ENCODE measurements at regions not wholly inside any gene's neighbourhood (a gene's known extent, or its start where the extent isn't known, plus 50 kb on each side); places are given as distances from the start of the nearest gene placed in this dataset.
"Not testable (repeated sequence)": the region's sequence is repeated elsewhere in the genome, so short reads cannot be mapped to it uniquely, and the experiment has no call there.

DNA sequence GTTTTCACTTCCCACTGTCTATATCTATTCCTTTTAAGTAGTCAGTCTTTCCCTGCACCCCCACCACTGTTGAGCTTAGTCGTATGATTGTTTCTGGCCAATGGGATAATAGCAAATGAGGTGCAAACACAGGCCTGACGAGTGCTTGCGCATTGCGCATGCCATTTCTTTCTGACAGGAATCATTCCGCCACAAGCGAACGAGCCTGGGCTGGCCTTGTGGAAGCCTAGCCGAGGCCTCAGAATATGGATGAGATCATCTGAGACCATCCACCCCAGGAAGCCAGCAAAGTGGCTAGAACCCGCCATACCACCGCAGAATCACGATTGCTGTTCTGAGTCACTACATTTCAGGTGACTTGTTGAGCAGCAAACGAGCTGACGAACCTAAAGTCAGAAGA is 52.2 kb upstream of the PRL start:
- no peak for DNase-seq (ENCODE audit: low spot score)

DNA sequence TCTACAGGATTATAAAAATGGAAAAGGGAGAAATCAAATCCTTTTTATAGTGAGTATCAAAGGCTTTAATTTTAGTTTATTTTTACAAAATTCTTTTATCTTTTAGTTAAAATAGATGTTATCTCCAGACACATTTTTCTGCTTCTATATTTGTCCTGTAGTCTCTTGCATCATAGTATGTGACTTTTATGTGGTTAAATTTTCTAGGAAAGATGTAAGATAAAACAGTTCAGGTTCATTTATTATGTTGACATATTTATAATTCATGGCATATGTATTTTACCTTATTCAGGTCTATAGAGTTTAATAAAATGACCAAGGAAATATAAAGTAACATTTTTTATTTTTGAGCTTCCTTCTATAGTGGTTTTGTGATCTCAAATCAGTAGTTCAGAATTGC is 52.7 kb upstream of the PRL start:
- no peak for DNase-seq (ENCODE audit: low spot score)

DNA sequence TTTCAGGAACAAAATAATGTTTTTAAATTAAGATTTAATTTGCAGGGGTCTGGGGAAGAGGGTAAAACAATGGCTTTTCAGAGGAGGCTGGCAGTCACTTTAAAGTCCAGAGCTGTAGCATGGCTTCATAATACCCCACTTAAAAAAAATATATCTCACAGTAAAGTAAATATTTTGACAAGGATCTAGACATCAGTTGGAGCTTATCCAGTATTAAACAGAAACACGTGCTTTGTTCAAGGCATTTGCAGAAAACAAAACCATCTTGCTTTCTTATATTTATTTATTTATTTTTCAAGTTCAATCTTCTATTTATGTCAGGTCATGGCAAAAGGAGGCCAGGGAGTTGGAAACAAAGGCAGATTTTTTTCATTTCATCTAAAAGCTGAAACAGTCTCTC is 53.3 kb upstream of the PRL start:
- no peak for DNase-seq (ENCODE audit: low spot score)

DNA sequence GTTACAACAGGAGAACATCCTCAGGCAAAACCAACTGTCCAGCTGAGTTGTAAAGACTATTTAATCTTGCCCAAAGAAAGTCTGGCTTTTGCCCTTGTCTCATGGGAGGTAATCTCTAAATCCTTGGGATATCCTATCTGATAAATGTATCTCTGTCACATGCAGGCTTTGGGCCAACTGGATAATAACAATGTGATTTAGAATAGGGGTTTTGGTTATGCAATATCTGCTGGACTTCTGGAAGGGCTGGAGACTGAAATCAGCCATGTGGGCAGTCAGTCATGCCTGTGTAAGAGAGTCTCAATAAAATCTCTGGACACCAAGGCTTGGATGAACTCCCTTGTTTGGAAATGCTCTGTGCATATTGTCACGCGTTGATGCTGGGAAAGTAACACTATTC is 56.3 kb upstream of the PRL start:
- no peak for DNase-seq (ENCODE audit: low spot score)

DNA sequence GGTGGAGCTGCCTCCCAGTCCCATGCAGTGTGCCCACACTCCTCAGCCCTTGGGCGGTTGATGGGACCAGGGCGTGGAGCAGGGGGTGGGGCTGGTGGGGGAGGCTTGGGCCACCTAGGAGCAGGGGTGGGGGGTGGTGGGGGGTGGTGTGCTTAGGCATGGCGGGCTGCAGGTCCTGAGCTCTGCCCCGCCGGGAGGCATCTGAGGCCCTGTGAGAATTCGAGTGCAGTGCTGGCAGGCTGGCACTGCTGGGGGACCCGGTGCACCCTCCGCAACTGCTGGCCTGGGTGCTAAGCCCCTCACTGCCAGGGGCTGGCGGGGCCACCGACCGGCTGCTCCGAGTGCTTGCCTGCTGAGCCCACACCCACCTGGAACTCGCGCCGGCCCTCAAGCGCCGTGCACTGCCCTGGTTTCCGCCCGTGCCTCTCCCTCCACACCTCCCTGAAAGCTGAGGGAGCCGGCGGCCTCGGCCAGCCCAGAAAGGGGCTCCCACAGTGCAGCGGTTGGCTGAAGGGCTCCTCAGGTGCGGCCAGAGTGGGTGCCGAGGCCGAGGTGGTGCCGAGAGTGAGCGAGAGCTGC is 59.6 kb upstream of the PRL start:
- no peak for DNase-seq (ENCODE audit: low spot score)

DNA sequence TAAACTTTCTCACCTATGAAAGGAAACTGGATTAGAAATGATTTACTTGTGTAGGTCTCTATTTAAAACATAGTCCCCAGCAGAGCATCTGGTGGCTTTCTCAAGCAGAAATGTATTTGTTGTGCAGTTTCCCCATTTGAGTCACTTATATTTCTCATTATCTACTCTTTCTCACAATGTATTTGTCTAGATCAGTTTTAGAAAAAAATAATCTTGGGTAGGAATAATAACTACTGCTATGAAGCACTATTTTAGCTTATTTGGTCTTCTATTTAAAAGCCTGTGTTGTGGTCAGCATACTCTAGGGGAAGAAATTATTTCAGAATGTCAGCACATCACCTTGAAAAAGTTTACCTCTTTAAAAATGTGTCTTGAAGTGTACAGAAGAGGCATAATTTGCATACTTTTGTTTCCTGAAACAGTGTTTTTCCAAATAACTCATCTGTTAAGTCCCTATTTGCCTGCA is 60.9 kb upstream of the PRL start:
- no peak for DNase-seq (ENCODE audit: low spot score)

DNA sequence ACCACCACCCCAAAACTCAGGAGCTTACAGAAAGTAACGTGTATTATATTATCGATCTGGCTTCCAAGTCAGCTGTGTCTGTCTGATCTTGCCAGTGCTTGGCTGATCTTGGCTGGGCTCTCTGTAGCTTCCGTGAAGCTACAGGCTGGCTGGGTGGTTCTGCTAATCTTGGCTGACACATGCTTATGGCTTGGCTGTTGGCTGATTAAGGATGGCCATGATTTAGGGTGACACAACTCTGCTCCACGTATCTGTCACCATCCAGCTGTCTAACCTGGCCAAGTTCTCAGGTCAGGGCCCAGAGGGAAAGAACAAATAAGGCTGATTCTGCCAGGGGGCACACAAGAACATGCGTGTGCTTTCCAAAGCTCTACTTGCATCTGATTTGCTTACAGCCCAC is 64.7 kb upstream of the PRL start:
- DNase-seq (ENCODE audit: low spot score), result no peak

DNA sequence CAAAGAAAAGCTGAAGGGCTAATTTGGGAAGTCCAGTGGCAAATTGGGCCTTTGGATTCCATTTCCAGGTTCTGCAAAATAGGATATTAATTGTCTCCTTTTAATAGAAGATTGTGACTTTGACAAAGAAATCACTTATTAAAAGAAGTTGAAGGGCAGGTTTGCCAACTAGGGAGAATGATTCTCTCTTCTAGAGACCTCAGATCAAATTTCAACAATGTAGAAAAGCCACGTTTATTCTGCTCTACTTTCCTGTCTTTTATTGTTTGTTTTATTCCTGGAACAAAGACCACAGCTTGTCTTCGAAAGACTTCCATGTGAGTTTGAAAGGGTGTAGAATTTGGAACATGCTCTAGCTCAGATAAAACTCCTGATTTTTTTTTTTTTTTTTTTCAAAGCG is 65.5 kb upstream of the PRL start:
- DNase-seq (ENCODE audit: low spot score), result no peak

DNA sequence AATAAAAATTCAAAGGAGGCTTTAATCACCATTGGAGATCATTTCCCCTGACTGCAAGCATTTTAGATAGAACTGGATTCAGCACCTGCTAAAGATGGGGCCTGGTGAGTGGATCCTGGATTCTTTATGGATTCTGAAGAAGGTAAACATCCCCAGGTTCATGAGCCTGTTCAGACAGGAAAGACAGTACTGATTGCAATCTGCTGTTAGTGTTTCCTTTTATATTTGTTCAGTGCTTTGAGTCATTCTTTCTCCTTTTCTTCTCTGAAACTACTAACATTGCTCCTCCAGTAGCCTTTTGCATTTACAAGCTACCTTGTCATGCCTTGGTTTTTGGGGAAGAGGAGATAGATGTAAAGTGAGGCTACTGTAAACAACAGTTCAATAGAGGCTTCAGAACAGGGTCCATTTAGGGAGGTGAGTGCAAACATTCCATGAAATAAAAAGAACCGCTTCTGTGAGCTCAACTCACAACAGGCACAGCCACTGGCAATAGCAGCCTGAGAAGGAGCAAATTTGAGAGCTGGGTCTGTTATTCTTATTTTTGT is 66.4 kb upstream of the PRL start:
- no peak for DNase-seq (ENCODE audit: low spot score)

DNA sequence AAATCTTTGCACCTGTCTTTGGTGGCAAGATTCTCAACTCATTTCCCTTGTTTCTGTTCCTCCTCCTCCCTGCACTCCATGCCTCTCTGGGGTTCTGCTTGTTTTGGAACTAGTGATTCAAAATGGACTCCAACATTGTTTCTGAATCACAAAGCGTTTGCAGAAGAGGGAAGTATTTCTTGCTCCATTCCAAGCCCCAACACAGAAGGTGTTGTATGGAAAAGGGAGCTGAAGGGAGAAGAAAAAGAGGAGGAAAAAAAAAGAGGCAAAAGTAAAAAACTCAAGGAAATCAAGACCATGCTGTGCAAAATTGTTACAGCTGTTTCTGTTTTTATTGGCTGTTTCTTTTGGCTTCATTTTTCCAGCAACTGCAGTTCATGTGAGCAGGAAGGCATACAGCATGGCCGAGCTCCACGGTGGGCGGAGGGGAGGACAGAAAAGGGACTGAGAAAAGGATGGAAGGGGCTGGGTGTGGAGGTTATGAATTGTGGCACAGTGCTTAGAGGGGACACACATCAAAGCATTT is 66.9 kb upstream of the PRL start:
- no peak for DNase-seq (ENCODE audit: low spot score)

DNA sequence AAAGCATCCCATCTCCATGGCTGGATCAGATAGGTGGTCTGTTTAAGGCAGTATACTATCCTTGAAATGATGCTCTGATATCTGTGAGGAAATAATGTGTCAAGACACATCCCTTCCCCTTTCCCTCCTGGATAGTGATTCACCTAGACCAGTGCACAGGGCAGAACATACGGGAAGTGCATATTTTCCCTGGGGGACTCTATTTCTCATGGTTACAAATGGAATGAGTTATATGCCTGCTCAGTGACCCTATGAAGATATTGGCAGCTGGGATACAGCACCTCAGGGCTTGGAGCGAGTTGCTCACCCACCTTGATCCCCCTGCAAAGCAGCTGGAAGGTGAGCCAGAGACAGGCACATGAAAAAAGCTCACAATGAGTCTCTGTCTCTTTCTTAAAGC is 67.5 kb upstream of the PRL start:
- no peak for DNase-seq (ENCODE audit: low spot score)

DNA sequence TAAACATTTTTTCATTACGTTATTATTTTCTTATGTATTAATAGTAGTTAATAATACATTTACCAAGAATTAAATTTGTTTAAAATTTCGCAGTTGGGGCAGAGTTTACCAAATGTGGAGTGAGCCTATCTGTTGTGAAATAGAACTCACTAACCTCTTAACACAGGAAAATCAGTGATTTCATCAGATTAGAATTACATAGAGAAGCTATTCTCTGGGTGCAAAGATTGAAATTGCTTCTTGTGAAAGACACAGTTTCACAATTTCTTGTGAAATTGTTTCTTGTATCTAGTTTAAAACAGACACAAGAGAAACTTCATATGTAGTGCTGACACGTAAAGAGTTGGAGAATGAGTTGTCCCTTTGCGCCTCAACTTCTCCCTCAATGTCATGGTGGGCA is 69.4 kb upstream of the PRL start:
- no peak for DNase-seq (ENCODE audit: low spot score)

DNA sequence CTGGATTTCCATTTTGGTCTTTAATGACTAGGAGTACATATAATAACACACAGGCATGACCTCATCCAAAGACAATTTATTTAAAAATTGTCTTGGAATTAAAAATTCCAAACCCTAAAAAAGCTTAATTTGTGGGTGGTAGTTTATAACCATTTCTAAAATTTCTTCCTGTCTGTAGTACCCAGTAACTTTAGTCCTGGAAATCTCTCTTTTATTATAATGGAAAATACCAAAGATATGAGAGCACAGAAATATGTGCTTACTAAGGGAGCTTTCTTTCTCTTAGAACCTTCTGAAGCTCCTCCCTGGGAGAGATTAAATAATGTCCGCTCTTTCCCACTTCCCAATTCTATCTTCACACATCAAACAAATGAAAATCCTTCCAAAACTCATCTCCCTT is 70.5 kb upstream of the PRL start:
- no peak for DNase-seq (ENCODE audit: low spot score)

DNA sequence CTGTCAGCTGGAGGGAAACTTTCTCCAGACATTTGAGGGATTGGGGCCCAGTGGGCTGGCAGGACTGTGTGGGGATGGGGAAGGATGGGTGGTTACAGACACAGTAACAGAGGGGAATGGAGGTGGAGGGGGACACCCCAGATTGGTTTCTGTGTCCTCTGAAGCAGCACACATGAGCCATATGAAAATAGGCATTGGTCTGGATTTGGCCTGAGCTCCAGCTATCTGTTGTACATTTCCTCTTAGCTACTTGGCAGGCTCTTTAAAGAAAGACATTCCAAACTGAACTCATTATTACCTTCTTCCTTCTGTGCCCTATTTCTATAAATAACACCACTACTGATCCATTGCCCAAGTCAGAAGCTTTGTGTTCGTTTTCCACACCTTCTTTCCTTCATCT is 72.0 kb upstream of the PRL start:
- no peak for DNase-seq (ENCODE audit: low spot score)

DNA sequence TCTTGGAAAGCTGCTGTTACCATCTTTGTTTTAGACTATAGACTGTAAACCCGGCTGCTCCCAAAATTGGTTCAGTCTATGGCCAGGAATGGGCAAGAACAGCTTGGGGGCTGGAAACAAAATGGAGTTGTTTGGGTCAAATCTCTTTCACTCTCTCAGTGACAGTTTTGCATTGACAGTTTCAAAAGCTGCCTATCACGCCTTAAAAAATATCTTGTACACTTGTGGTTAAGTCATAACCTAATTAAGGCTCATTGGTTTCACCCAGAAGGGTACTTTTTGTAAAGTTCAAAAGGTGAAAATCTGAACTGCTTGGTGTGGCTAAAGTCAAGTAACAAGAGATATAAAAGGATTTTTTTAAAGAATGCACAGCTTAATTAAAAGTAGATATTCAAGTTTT is 76.1 kb upstream of the PRL start:
- no peak for DNase-seq (ENCODE audit: low spot score)

DNA sequence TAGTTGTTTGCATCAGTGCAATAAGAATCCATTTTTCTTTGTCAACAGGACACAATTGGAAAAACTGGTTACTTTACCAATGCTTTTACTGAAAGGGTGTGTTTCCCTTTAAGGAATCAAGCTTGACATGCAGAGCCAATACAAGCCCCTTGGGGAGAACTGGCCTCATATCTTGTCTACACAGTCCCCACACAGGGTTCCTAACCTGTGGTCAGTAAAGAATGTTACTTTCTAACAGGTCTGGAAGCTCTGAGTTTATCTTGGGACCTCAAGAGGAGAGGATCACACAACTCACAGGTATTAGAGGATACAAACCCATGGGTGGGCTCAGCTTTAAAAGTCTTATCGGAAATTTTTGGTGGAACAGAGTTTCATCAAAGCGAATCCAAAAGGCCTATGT is 78.1 kb upstream of the PRL start:
- not testable (repeated sequence) for DNase-seq (ENCODE audit: low spot score)

DNA sequence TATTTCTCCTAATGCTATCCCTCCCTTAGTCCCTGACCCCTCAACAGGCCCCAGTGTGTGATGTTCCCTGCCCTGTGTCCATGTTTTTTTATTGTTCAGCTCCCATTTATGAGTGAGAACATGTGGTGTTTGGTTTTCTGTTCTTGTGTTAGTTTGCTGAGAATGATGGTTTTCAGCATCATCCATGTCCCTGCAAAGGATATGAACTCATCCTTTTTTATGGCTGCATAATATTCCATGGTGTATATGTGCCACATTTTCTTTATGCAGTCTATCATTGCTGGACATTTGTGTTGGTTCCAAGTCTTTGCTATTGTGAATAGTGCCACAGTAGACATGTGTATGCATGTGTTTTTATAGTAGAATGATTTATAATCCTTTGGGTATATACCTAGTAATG is 79.5 kb upstream of the PRL start:
- not testable (repeated sequence) for DNase-seq (ENCODE audit: low spot score)

DNA sequence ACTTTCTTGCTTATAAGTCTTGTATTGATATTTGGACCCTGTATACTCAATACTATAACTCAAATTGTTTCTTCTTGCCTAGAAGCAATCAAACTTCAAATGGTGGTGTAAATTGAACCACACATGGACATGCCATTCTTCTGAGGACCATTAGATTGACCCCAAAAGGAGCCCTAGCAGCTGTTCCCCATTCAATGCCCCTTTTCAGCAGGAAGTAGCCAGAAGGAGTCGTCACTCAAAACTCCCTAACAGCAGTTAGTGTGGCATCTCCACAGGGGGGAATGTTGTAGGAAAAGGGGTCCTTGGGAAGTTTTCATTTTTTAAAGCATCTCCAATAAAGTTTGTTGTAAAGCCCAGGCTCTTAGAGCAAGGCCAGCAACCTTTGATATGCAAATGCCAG is 81.7 kb upstream of the PRL start:
- DNase-seq (ENCODE audit: low spot score), result not testable (repeated sequence)

DNA sequence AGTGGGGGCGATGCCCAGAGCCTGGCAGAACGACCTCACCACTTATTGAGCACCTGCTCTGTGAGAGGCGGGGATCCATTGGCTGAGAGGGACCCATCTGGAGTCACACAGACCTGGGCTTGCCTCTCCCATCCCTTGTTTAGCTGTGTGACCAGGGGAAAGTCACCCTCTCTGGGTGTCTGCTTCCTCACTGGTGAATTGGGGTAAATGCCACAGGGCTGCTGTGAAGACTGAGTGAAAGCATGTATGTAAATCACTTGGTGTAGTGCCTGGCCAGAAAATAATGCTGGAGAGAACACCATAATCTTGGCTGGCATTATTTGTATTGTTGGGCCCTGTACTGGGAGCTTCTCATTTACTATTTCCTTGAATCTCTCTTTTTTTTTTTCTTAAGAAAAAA is 83.4 kb upstream of the PRL start:
- DNase-seq (ENCODE audit: low spot score), result no peak

DNA sequence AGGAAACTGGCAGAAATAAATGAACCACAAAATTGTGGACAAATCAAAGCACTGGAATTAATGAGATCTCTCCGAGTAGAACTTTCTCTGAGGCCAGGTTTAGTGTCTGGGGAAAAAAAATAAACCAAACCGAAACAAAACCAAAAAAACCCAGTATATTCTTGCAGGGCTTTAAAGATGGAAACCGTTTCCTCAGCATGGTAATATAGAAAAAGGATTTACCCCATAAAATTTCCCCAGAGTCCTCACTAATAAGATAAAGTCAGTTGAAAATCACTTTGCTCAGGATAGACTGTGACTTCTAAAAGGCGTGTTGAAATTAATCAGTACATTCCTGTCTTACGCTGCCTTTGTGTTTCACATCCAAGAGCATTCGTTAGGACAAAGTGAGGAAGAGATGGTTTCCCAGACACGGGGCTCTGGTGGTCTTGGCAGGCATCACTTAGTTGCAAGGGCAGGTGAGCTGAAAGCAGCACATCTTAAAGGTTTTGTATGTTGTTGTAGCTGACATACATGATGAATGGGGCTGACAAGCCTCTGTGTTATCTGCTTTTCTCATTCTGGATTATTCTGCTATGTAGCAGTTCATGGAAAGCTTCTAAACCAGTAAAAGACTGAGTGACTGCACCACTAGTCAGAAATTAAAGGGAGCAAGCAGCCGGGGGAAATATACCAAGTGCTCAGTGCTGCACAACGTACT is 85.2 kb upstream of the PRL start:
- DNase-seq (ENCODE audit: low spot score), result no peak

DNA sequence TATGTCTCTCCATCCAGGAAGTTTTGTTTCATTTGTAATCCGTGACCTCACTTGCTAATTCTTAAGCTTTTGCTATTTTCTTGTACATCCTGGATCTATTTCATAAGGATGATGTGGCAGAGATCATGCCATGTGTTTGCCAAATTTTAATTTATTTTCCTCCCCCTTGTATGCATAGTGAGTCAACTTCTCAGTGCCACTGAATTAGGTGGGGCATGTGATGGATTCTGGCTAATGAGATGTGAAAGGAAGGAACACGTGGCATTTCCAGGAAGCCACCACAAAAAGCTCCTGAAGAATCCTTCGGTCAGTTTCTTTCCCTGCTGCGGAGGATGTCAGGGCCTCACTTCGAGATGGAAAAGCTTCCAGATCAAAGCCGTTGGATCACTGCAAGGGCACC is 86.2 kb upstream of the PRL start:
- DNase-seq (ENCODE audit: low spot score), result no peak

DNA sequence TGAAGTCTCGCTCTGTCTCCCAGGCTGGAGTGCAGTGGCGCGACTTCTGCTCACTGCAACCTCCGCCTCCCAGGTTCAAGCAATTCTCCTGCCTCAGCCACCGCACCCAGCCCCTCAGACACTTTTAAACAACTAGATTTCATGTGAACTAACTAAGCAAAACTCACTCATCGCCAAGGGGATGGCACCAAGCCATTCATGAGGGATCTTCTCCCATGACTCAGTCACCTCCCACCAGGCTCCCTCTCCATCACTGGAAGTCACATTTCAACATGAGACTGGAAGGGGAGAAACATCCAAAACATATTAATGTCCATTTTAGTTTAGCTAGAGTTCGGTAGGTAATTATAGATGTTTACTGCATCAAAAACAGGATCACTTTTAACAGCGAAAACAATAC is 95.9 kb upstream of the PRL start:
- DNase-seq (ENCODE audit: low spot score), result no peak

DNA sequence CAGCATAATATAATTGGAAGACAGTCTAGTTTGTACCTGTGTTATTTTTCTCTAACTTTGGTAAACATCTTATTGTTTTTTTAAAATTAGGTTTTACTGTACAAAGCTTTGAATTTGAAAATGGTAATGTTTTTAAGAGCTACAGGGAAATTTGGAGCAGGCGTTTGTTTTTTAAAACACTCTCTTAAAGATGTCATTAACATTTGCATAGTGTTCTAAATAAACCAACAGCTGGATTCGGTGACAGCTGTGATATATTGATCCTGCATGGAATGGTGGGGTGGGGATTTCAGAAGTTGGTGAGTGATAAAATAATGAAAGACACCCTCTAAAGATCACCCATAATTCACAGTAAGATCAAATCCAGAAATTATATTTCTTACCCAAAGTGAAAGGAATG is 97.9 kb upstream of the PRL start:
- DNase-seq (ENCODE audit: low spot score), result no peak

DNA sequence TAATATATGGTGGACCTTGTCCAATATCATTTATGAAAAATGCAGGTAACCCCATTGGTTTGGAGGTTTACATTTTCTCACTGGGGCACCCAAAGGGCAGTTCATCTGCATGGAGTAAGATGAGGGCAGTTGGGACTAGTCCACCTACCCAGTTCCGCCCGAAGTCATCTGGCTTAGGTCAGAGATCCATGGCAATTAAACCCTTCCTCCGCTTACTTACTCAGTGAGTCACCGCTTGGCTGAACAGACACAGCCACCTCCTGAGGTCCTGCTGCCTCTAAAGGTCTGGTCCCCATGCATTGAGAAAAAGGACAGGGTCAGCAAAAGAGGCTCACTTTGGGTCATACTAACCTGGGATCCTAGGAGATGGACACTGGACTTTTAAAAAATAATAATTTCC is 102.9 kb upstream of the PRL start:
- no peak for DNase-seq (ENCODE audit: low spot score)

Measured in D341Med (cell line).